GM21447 (cell line): ENCODE measurements at regions not wholly inside any gene's neighbourhood (a gene's known extent, or its start where the extent isn't known, plus 50 kb on each side); places are given as distances from the start of the nearest gene placed in this dataset.
"Not testable (repeated sequence)": the region's sequence is repeated elsewhere in the genome, so short reads cannot be mapped to it uniquely, and the experiment has no call there.

Source experiments
- ATAC-seq: cut with Tn5 transposase; IDR thresholded peaks from one replicate; pipeline ENCODE4 v1.9.1; 2021; ENCODE audit not compliant: unreplicated experiment

GRCh38 chr9:88835038-88835466 is 156.2 kb upstream of the S1PR3 start:
- peak; percentile 67 for ATAC-seq

- ATAC-seq = no peak
These were observed 155.5 kb upstream of the S1PR3 start for GRCh38 chr9:88835772-88836171.

- ATAC-seq = no peak
These were observed 153.5 kb upstream of the S1PR3 start for GRCh38 chr9:88837731-88838130.

GRCh38 chr9:88849878-88850277 is 141.4 kb upstream of the S1PR3 start:
- not testable (repeated sequence) for ATAC-seq

- ATAC-seq = no peak
These were observed 138.5 kb upstream of the S1PR3 start for GRCh38 chr9:88852794-88853193.

GRCh38 chr9:88870627-88871026 is 120.6 kb upstream of the S1PR3 start:
- ATAC-seq = no peak

- no peak for ATAC-seq
These were observed 119.6 kb upstream of the S1PR3 start for GRCh38 chr9:88871669-88872068.

- ATAC-seq = no peak
These were observed 118.9 kb upstream of the S1PR3 start for GRCh38 chr9:88872192-88872946.

GRCh38 chr9:88873635-88874034 is 117.6 kb upstream of the S1PR3 start:
- no peak for ATAC-seq

GRCh38 chr9:88874391-88874790 is 116.9 kb upstream of the S1PR3 start:
- ATAC-seq = no peak

- ATAC-seq = no peak
These were observed 115.7 kb upstream of the S1PR3 start for GRCh38 chr9:88875400-88876120.

GRCh38 chr9:88880199-88880598 is 111.1 kb upstream of the S1PR3 start:
- ATAC-seq = no peak

- not testable (repeated sequence) for ATAC-seq
These were observed 107.0 kb upstream of the S1PR3 start for GRCh38 chr9:88884291-88884690.

GRCh38 chr9:88886762-88887161 is 104.5 kb upstream of the S1PR3 start:
- not testable (repeated sequence) for ATAC-seq

- ATAC-seq = no peak
These were observed 101.9 kb upstream of the S1PR3 start for GRCh38 chr9:88889386-88889785.

- ATAC-seq = no peak
These were observed 100.7 kb upstream of the S1PR3 start for GRCh38 chr9:88890546-88890945.

GRCh38 chr9:88891040-88891439 is 100.2 kb upstream of the S1PR3 start:
- ATAC-seq = no peak

GRCh38 chr9:88892724-88893123 is 98.5 kb upstream of the S1PR3 start:
- ATAC-seq = no peak

- ATAC-seq = no peak
These were observed 94.2 kb upstream of the S1PR3 start for GRCh38 chr9:88897081-88897480.

- no peak for ATAC-seq
These were observed 93.1 kb upstream of the S1PR3 start for GRCh38 chr9:88898039-88898720.

GRCh38 chr9:88905506-88905905 is 85.8 kb upstream of the S1PR3 start:
- no peak for ATAC-seq

- ATAC-seq = no peak
These were observed 75.4 kb upstream of the S1PR3 start for GRCh38 chr9:88915916-88916315.
